ENCODE measurements at regions not wholly inside any gene's neighbourhood (a gene's known extent, or its start where the extent isn't known, plus 50 kb on each side); places are given as distances from the start of the nearest gene placed in this dataset.

- TF ChIP-seq POLR2A (IDR thresholded peaks at IDR 0.05; ENCODE audit: low read length) (no peak), GATA1 (IDR thresholded peaks at IDR 0.05; ENCODE audit: low read depth, low read length) (no peak)
Measured at GRCh38 chr5:5781335-5781734, 358.9 kb downstream of the ICE1 start.

Measured in erythroblast (primary cell).